ENCODE measurements at regions not wholly inside any gene's neighbourhood (a gene's known extent, or its start where the extent isn't known, plus 50 kb on each side); places are given as distances from the start of the nearest gene placed in this dataset.

GRCh38 chr17:13134076-13134475, 116.2 kb upstream of the ELAC2 start:
- H3K4me3 ChIP-seq (ENCODE audit: control insufficient read depth, low read depth, low read length) = no peak overlapping the region
- no peak for TF ChIP-seq CTCF (IDR thresholded peaks at IDR 0.05; ENCODE audit: control insufficient read depth, insufficient read depth, low read depth, low read length, missing control alignments)
- no peak for DNase-seq (ENCODE audit: low read depth)

GRCh38 chr17:13131225-13131624, 113.4 kb upstream of the ELAC2 start:
- no peak for TF ChIP-seq CTCF (IDR thresholded peaks at IDR 0.05; ENCODE audit: control insufficient read depth, insufficient read depth, low read depth, low read length, missing control alignments)
- no peak for DNase-seq (ENCODE audit: low read depth)
- H3K4me3 ChIP-seq (ENCODE audit: control insufficient read depth, low read depth, low read length) = no peak overlapping the region

GRCh38 chr17:13129356-13129755, 111.5 kb upstream of the ELAC2 start:
- no peak for TF ChIP-seq CTCF (IDR thresholded peaks at IDR 0.05; ENCODE audit: control insufficient read depth, insufficient read depth, low read depth, low read length, missing control alignments)
- DNase-seq (ENCODE audit: low read depth) = no peak
- no peak overlapping the region for H3K4me3 ChIP-seq (ENCODE audit: control insufficient read depth, low read depth, low read length)

- no peak overlapping the region for H3K4me3 ChIP-seq (ENCODE audit: control insufficient read depth, low read depth, low read length)
- no peak for TF ChIP-seq CTCF (IDR thresholded peaks at IDR 0.05; ENCODE audit: control insufficient read depth, insufficient read depth, low read depth, low read length, missing control alignments)
- DNase-seq (ENCODE audit: low read depth) = no peak
Measured at GRCh38 chr17:13128676-13129075, 110.8 kb upstream of the ELAC2 start.

GRCh38 chr17:13127921-13128602, 110.2 kb upstream of the ELAC2 start:
- H3K4me3 ChIP-seq (ENCODE audit: control insufficient read depth, low read depth, low read length) = no peak overlapping the region
- TF ChIP-seq CTCF (IDR thresholded peaks at IDR 0.05; ENCODE audit: control insufficient read depth, insufficient read depth, low read depth, low read length, missing control alignments) = no peak
- DNase-seq (ENCODE audit: low read depth) = no peak

- no peak for TF ChIP-seq CTCF (IDR thresholded peaks at IDR 0.05; ENCODE audit: control insufficient read depth, insufficient read depth, low read depth, low read length, missing control alignments)
Measured at GRCh38 chr17:13120864-13121263, 103.0 kb upstream of the ELAC2 start.

More at GRCh38 chr17:13120864-13121263, 103.0 kb upstream of the ELAC2 start:
- no peak for DNase-seq (ENCODE audit: low read depth)
- no peak overlapping the region for H3K4me3 ChIP-seq (ENCODE audit: control insufficient read depth, low read depth, low read length)

Data from AG09309 (cell line).